ENCODE measurements at regions not wholly inside any gene's neighbourhood (a gene's known extent, or its start where the extent isn't known, plus 50 kb on each side); places are given as distances from the start of the nearest gene placed in this dataset.

GRCh38 chr14:65915125-65915524 lies 502.6 kb downstream of the FUT8 start:
- H3K36me3 ChIP-seq (ENCODE audit: control insufficient read depth in 2 of 2, insufficient read depth in 2 of 2, low read length in 1 of 2): no peaks in the 10 kb centered on the region
- H3K27ac ChIP-seq (ENCODE audit: low read depth in 2 of 2, low read length in 1 of 2): no peak overlapping the region
- no peaks in the 10 kb centered on the region for H3K4me1 ChIP-seq (ENCODE audit: control insufficient read depth in 2 of 2, insufficient read depth in 2 of 2, low read length in 1 of 2)
- no peak overlapping the region for H3K4me3 ChIP-seq (ENCODE audit: low read depth in 1 of 2, low read length in 2 of 2)
- H3K27me3 ChIP-seq (ENCODE audit: control insufficient read depth in 1 of 2, insufficient read depth in 2 of 2, low read length in 2 of 2): no peaks in the 10 kb centered on the region
- no peaks in the 10 kb centered on the region for H3K9me3 ChIP-seq (ENCODE audit: control insufficient read depth in 2 of 2, insufficient read depth in 1 of 2, low read depth in 1 of 2, low read length in 1 of 2)

DNA sequence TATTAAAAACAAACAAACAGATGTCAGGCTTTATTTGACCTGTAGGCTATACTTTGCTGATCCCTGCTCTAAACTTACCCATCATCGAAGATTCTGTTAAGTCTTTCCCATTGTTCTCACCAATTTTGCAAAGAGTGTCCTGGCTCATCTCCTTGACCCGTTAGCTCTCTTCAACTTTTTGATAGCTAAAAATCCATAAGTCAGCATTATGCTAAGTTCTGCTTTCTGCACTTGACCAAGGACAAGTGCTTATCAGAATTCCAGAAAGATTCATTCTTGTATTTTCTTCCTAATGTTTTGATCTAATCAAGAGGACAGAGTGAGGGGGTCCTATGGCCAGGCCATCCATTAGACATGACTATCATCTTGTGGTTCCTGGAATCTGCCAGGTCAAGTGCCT lies 503.5 kb downstream of the FUT8 start:
- no peaks in the 10 kb centered on the region for H3K9me3 ChIP-seq (ENCODE audit: control insufficient read depth in 2 of 2, insufficient read depth in 1 of 2, low read depth in 1 of 2, low read length in 1 of 2)
- H3K27ac ChIP-seq (ENCODE audit: low read depth in 2 of 2, low read length in 1 of 2): no peak overlapping the region
- no peaks in the 10 kb centered on the region for H3K36me3 ChIP-seq (ENCODE audit: control insufficient read depth in 2 of 2, insufficient read depth in 2 of 2, low read length in 1 of 2)
- H3K27me3 ChIP-seq (ENCODE audit: control insufficient read depth in 1 of 2, insufficient read depth in 2 of 2, low read length in 2 of 2): no peaks in the 10 kb centered on the region
- no peaks in the 10 kb centered on the region for H3K4me1 ChIP-seq (ENCODE audit: control insufficient read depth in 2 of 2, insufficient read depth in 2 of 2, low read length in 1 of 2)
- no peak overlapping the region for H3K4me3 ChIP-seq (ENCODE audit: low read depth in 1 of 2, low read length in 2 of 2)
- 82 to 87% methylated on average over 2 of the region's 2 CpGs for WGBS, 2 donors

DNA sequence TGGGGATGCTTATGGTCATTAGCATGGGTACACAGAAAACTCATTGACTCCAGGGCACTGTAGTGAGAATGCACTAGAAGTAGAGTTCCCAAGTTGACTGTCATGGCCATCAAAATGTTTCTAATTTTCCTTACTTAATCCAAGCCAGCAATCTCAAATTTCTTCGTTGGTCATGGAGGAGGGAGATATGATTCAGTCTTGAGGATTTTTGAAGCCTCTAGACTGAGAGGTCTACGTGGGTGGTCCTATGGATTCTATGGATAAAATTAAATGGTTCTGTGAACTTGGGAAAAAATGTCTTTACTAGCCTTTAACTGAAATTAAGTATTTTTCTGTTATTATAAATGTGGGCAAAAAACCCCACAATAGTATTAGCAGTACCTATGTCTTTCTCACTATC lies 508.5 kb downstream of the FUT8 start:
- Histone ChIP-seq H3K4me1 (ENCODE audit: control insufficient read depth in 2 of 2, insufficient read depth in 2 of 2, low read length in 1 of 2) (no peaks in the 10 kb centered on the region), H3K36me3 (ENCODE audit: control insufficient read depth in 2 of 2, insufficient read depth in 2 of 2, low read length in 1 of 2) (no peaks in the 10 kb centered on the region), H3K9me3 (ENCODE audit: control insufficient read depth in 2 of 2, insufficient read depth in 1 of 2, low read depth in 1 of 2, low read length in 1 of 2) (no peaks in the 10 kb centered on the region), H3K27me3 (ENCODE audit: control insufficient read depth in 1 of 2, insufficient read depth in 2 of 2, low read length in 2 of 2) (no peaks in the 10 kb centered on the region), H3K27ac (ENCODE audit: low read depth in 2 of 2, low read length in 1 of 2) (no peak overlapping the region), H3K4me3 (ENCODE audit: low read depth in 1 of 2, low read length in 2 of 2) (no peak overlapping the region)
- WGBS, 2 donors: 78 to 85% methylated on average over 2 of the region's 2 CpGs

DNA sequence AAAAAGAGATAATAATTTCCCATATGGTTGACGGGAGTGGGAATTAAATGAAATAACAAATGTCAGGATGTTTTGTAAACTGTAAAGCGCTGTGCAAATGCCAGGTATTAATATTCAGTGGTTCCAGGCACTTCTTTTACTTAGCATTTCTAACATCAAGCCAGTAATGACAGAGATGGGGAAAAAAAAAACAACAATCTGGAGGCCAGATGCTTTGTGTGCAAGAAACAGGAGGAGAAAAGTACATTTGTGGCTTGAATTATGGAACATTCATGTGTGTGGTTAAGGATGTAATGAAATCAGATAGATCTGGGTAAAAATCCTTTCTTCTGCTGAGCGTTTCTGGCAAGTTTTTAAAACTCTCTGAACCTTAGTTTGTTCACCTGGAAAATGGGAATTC lies 509.6 kb downstream of the FUT8 start:
- Histone ChIP-seq H3K4me3 (ENCODE audit: low read depth in 1 of 2, low read length in 2 of 2) (no peak overlapping the region), H3K36me3 (ENCODE audit: control insufficient read depth in 2 of 2, insufficient read depth in 2 of 2, low read length in 1 of 2) (no peaks in the 10 kb centered on the region), H3K27ac (ENCODE audit: low read depth in 2 of 2, low read length in 1 of 2) (no peak overlapping the region), H3K4me1 (ENCODE audit: control insufficient read depth in 2 of 2, insufficient read depth in 2 of 2, low read length in 1 of 2) (no peaks in the 10 kb centered on the region), H3K9me3 (ENCODE audit: control insufficient read depth in 2 of 2, insufficient read depth in 1 of 2, low read depth in 1 of 2, low read length in 1 of 2) (no peaks in the 10 kb centered on the region), H3K27me3 (ENCODE audit: control insufficient read depth in 1 of 2, insufficient read depth in 2 of 2, low read length in 2 of 2) (no peaks in the 10 kb centered on the region)
- 77 to 84% methylated on average over 3 of the region's 3 CpGs for WGBS, 2 donors

DNA sequence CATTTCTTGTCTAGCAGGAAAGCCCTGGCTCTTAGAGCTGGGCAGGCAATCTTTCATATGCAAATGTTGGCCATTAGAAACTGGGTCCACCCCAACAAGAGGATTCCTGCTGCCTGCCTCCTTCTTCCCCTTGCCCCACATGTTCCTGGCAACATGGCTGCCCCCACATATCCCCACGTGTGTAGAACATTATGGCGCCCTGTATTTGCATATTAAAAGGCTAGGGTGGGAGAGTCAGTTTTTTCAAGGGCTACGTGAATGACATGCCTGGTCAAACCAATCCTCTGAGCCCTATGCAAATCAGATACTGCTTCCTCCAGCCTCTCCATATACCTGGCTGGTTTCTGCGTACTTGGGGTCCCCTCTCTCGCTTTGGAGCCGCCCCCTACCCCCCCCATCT lies 514.0 kb downstream of the FUT8 start:
- no peaks in the 10 kb centered on the region for H3K27me3 ChIP-seq (ENCODE audit: control insufficient read depth in 1 of 2, insufficient read depth in 2 of 2, low read length in 2 of 2)
- H3K4me3 ChIP-seq (ENCODE audit: low read depth in 1 of 2, low read length in 2 of 2): no peak overlapping the region
- H3K36me3 ChIP-seq (ENCODE audit: control insufficient read depth in 2 of 2, insufficient read depth in 2 of 2, low read length in 1 of 2): no peaks in the 10 kb centered on the region
- 56 to 62% methylated on average over 6 of the region's 6 CpGs for WGBS, 2 donors
- no peak overlapping the region for H3K27ac ChIP-seq (ENCODE audit: low read depth in 2 of 2, low read length in 1 of 2)
- H3K9me3 ChIP-seq (ENCODE audit: control insufficient read depth in 2 of 2, insufficient read depth in 1 of 2, low read depth in 1 of 2, low read length in 1 of 2): no peaks in the 10 kb centered on the region
- H3K4me1 ChIP-seq (ENCODE audit: control insufficient read depth in 2 of 2, insufficient read depth in 2 of 2, low read length in 1 of 2): peaks cover 0 to 2% of the 10 kb centered on the region in 2 donors

DNA sequence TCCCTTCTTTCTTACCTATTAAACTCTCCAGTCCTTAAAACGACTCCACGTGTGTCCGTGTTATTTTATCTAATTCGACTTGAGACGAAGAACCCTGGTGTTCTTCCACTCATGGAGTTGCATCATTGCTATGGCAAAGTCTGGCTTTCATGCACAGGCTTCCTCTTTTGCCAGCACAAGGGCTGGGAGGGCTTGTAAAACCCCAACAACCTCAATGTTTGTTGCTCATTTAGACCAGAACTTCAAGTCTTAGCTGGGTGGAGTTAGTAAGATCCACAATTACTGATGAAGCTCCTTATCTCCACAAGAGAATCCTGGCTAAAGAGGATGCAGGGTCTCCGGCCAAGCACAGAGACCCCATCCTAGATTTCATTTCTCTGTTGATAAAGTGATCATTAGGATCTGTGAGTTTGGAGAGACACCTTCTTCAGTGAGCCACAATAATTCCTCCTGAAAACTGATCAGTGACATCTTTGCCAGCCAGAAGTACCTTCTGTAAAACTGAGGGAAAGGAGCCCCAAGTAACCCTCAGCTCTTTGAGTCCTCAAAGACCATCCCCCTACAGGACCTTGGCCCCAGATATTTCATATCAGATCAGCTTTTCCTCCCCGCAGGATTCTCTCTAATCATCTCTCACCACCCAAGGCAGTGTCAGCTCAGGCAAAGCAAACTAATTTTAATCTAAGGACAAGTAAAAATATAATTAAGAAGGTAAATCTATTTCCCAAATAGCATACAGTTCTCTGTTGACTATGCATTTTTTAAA lies 514.6 kb downstream of the FUT8 start:
- no peak overlapping the region for H3K27ac ChIP-seq (ENCODE audit: low read depth in 2 of 2, low read length in 1 of 2)
- H3K36me3 ChIP-seq (ENCODE audit: control insufficient read depth in 2 of 2, insufficient read depth in 2 of 2, low read length in 1 of 2): no peaks in the 10 kb centered on the region
- peaks cover 0 to 2% of the 10 kb centered on the region in 2 donors for H3K4me1 ChIP-seq (ENCODE audit: control insufficient read depth in 2 of 2, insufficient read depth in 2 of 2, low read length in 1 of 2)
- H3K27me3 ChIP-seq (ENCODE audit: control insufficient read depth in 1 of 2, insufficient read depth in 2 of 2, low read length in 2 of 2): no peaks in the 10 kb centered on the region
- WGBS, 2 donors: 74 to 84% methylated on average over 7 of the region's 7 CpGs
- H3K4me3 ChIP-seq (ENCODE audit: low read depth in 1 of 2, low read length in 2 of 2): no peak overlapping the region
- no peaks in the 10 kb centered on the region for H3K9me3 ChIP-seq (ENCODE audit: control insufficient read depth in 2 of 2, insufficient read depth in 1 of 2, low read depth in 1 of 2, low read length in 1 of 2)

DNA sequence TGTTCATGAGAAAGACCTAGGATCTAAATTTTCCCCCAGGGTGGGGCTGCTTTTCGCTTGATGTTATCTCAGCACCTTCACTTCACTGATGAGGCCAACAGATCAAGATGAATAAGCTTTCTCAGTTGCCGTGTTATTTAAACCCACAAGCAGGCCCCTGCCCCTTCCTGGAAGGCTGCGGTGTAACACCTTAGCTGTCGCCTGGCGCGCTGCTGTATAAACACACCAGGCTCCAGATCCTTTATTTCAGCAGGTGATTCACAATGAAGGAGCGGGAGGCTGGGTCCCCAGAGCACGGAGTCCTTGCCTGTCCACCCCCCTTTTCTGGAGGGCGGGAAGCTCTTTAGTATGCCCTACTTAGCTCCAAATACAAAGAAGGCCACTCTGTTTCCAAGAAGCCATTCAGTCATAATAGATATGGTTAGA lies 515.4 kb downstream of the FUT8 start:
- Histone ChIP-seq H3K36me3 (ENCODE audit: control insufficient read depth in 2 of 2, insufficient read depth in 2 of 2, low read length in 1 of 2) (no peaks in the 10 kb centered on the region), H3K4me1 (ENCODE audit: control insufficient read depth in 2 of 2, insufficient read depth in 2 of 2, low read length in 1 of 2) (peaks cover 0 to 2% of the 10 kb centered on the region in 2 donors), H3K27ac (ENCODE audit: low read depth in 2 of 2, low read length in 1 of 2) (no peak overlapping the region), H3K9me3 (ENCODE audit: control insufficient read depth in 2 of 2, insufficient read depth in 1 of 2, low read depth in 1 of 2, low read length in 1 of 2) (no peaks in the 10 kb centered on the region), H3K27me3 (ENCODE audit: control insufficient read depth in 1 of 2, insufficient read depth in 2 of 2, low read length in 2 of 2) (no peaks in the 10 kb centered on the region), H3K4me3 (ENCODE audit: low read depth in 1 of 2, low read length in 2 of 2) (no peak overlapping the region)
- WGBS, 2 donors: 26 to 32% methylated on average over 9 of the region's 9 CpGs

DNA sequence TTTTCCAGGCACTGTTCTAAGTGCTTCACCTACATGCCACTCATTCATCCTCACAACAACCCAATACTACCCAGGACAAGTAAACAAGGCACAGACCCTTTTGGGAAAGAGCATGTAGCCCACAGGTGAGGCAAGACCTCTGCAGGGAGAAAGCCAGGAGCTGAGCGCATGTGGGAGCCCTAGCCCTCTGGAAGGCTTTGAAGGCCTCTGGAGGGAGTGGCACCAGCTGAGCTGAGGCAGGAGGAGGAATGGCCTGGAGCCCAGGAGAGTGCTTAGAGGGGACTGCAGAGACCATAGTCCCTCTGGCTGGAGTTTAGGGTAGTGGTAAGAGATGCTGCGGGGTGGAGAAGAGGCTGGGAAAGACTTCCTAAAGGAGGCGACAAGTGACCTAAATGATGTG lies 516.5 kb downstream of the FUT8 start:
- Histone ChIP-seq H3K4me1 (ENCODE audit: control insufficient read depth in 2 of 2, insufficient read depth in 2 of 2, low read length in 1 of 2) (peaks cover 0 to 2% of the 10 kb centered on the region in 2 donors), H3K27ac (ENCODE audit: low read depth in 2 of 2, low read length in 1 of 2) (no peak overlapping the region), H3K9me3 (ENCODE audit: control insufficient read depth in 2 of 2, insufficient read depth in 1 of 2, low read depth in 1 of 2, low read length in 1 of 2) (no peaks in the 10 kb centered on the region), H3K27me3 (ENCODE audit: control insufficient read depth in 1 of 2, insufficient read depth in 2 of 2, low read length in 2 of 2) (no peaks in the 10 kb centered on the region), H3K4me3 (ENCODE audit: low read depth in 1 of 2, low read length in 2 of 2) (no peak overlapping the region), H3K36me3 (ENCODE audit: control insufficient read depth in 2 of 2, insufficient read depth in 2 of 2, low read length in 1 of 2) (no peaks in the 10 kb centered on the region)
- 96 to 98% methylated on average over 3 of the region's 3 CpGs for WGBS, 2 donors

DNA sequence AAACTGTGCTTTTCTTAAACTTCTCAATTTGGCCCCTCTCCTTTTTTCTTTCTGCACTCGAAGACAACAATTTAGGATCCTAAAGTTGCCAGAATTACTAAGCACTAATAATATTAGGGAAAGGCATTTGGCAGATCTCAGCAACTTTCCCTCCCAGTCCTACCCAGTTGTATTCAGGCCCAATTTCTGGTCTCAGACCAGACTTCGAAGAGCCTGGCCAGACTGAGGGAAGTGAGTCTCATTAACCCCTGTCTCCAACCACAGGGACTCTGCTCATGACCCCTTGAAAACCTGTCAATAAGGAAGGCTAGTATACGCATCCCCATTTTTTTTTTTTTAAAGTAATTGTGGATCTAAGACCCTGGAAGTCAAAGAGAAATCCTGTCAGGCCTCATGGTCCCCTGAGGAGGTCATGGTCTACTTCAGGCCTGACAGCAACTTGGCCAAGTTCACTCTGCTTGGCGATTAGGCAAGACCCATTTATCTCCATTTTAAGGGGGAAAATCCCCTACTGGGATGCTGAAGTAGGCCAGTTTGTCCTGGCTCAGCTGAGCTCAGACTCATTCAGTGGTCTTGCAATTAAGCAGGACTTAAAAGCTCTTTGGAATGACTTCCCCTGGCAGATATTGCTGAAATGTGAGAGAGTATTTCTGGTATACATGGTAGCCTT lies 521.0 kb downstream of the FUT8 start:
- WGBS, 2 donors: 62 to 72% methylated on average over 4 of the region's 4 CpGs
- no peaks in the 10 kb centered on the region for H3K27me3 ChIP-seq (ENCODE audit: control insufficient read depth in 1 of 2, insufficient read depth in 2 of 2, low read length in 2 of 2)
- H3K36me3 ChIP-seq (ENCODE audit: control insufficient read depth in 2 of 2, insufficient read depth in 2 of 2, low read length in 1 of 2): no peaks in the 10 kb centered on the region
- no peaks in the 10 kb centered on the region for H3K4me1 ChIP-seq (ENCODE audit: control insufficient read depth in 2 of 2, insufficient read depth in 2 of 2, low read length in 1 of 2)
- H3K9me3 ChIP-seq (ENCODE audit: control insufficient read depth in 2 of 2, insufficient read depth in 1 of 2, low read depth in 1 of 2, low read length in 1 of 2): no peaks in the 10 kb centered on the region
- no peak overlapping the region for H3K27ac ChIP-seq (ENCODE audit: low read depth in 2 of 2, low read length in 1 of 2)
- H3K4me3 ChIP-seq (ENCODE audit: low read depth in 1 of 2, low read length in 2 of 2): no peak overlapping the region

DNA sequence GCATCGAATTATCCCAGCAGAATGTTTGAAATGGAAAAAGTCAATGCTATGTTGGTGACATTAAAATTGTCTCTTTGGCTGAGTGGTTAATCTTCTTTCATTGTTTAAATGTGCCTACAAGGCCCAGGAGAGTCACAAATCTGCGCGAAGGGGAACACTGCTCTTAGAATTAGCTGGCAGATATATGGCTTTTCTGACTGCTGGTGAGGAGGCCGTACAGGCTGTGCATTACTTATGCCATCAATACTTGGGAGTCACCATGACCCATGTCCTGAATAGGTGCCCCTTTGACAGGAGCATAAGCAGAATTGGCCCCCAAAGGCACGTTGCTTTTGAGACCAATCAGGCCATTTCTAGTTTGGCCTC lies 521.5 kb downstream of the FUT8 start:
- Histone ChIP-seq H3K4me3 (ENCODE audit: low read depth in 1 of 2, low read length in 2 of 2) (no peak overlapping the region), H3K4me1 (ENCODE audit: control insufficient read depth in 2 of 2, insufficient read depth in 2 of 2, low read length in 1 of 2) (no peaks in the 10 kb centered on the region), H3K27me3 (ENCODE audit: control insufficient read depth in 1 of 2, insufficient read depth in 2 of 2, low read length in 2 of 2) (no peaks in the 10 kb centered on the region), H3K27ac (ENCODE audit: low read depth in 2 of 2, low read length in 1 of 2) (no peak overlapping the region), H3K9me3 (ENCODE audit: control insufficient read depth in 2 of 2, insufficient read depth in 1 of 2, low read depth in 1 of 2, low read length in 1 of 2) (no peaks in the 10 kb centered on the region), H3K36me3 (ENCODE audit: control insufficient read depth in 2 of 2, insufficient read depth in 2 of 2, low read length in 1 of 2) (no peaks in the 10 kb centered on the region)
- WGBS, 2 donors: 84 to 89% methylated on average over 5 of the region's 5 CpGs

Data from esophagus (tissue), 2 donors.